ENCODE measurements at regions not wholly inside any gene's neighbourhood (a gene's known extent, or its start where the extent isn't known, plus 50 kb on each side); places are given as distances from the start of the nearest gene placed in this dataset.

DNA sequence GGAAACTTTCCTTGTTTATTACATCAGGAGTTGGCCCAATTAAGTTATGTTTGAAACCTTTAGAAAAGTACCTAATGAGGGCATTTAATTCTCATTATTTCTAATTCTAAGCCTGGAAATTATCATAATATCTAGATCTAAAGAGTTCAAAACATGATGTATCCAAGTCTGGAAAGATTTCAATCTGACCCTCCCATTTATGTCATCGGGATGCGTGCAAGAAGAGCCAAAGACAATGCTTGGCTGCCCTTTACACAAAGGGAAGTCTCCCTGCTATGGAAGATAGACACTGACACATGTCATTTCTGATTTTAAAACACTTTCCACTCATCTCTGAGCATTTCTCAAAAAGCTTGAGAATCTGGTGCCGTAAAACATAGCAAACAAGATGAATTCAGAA is 222.4 kb downstream of the ANTXR2 start:
- 92 to 94% (median 93%) methylated on average over 3 of the region's 3 CpGs for WGBS, 3 donors

DNA sequence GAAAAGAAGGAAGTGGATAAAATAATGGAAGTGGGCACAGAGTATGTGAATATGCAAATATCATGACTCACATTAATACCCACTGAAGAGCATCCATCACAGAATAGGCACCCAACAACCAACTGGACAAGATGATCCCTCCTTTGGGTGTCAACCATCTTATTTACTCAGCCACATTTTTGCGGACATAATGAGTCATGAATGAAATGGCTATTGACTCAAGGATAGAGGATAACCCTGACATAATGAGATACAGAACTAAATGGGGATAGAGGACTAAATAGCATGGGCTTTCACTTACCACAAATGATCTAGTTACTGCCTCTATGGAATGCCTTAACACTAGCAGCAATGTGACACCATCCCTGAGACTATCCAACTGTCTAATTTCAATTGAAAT is 224.7 kb downstream of the ANTXR2 start:
- Histone ChIP-seq H3K27me3 (no peaks in the 10 kb centered on the region), H3K4me1 (ENCODE audit: insufficient read depth) (no peaks in the 10 kb centered on the region), H3K9me3 (no peaks in the 10 kb centered on the region), H3K4me3 (no peak overlapping the region), H3K36me3 (no peaks in the 10 kb centered on the region), H3K27ac (no peak overlapping the region)
- TF ChIP-seq, protein P1, sequence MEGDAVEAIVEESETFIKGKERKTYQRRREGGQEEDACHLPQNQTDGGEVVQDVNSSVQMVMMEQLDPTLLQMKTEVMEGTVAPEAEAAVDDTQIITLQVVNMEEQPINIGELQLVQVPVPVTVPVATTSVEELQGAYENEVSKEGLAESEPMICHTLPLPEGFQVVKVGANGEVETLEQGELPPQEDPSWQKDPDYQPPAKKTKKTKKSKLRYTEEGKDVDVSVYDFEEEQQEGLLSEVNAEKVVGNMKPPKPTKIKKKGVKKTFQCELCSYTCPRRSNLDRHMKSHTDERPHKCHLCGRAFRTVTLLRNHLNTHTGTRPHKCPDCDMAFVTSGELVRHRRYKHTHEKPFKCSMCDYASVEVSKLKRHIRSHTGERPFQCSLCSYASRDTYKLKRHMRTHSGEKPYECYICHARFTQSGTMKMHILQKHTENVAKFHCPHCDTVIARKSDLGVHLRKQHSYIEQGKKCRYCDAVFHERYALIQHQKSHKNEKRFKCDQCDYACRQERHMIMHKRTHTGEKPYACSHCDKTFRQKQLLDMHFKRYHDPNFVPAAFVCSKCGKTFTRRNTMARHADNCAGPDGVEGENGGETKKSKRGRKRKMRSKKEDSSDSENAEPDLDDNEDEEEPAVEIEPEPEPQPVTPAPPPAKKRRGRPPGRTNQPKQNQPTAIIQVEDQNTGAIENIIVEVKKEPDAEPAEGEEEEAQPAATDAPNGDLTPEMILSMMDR (IDR thresholded peaks at IDR 0.05) = no peak
- TF ChIP-seq POLR2A (IDR thresholded peaks at IDR 0.05) = no peak
- no peak for TF ChIP-seq EP300 (IDR thresholded peaks at IDR 0.05)
- intact Hi-C loops (cut with DNase I) = no loop called here
- 95 to 100% (median 100%) methylated on average over 1 of the region's 1 CpG for WGBS, 3 donors
- no peak for DNase-seq

More for the DNA sequence above, 222.4 kb downstream of the ANTXR2 start:
- Histone ChIP-seq H3K27me3 (no peaks in the 10 kb centered on the region), H3K4me1 (ENCODE audit: insufficient read depth) (no peaks in the 10 kb centered on the region), H3K36me3 (no peaks in the 10 kb centered on the region), H3K9me3 (no peaks in the 10 kb centered on the region), H3K27ac (no peak overlapping the region), H3K4me3 (no peak overlapping the region)
- intact Hi-C loops (cut with DNase I) = no loop called here
- TF ChIP-seq, protein P1 (IDR thresholded peaks at IDR 0.05) = no peak
- TF ChIP-seq POLR2A (IDR thresholded peaks at IDR 0.05) (no peak), EP300 (IDR thresholded peaks at IDR 0.05) (no peak)
- DNase-seq = no peak

DNA sequence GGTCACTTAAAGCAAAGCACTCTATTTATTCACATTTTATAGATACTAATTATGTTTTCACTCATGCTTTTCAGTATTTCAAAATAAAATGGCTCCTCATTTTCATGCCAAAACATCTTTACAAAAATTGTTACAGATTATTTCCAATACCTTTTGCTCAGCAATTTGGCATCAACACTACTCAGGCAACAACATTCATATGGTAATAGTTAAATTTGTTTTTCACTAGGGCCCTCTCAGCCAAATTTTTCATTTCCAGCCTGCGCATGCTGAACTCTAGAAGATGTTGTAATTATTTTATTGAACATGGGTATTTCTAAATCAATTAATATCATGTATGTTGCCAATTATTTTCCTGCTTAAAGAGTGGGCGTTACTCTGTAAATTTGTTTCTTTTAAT is 225.6 kb downstream of the ANTXR2 start:
- intact Hi-C loops (cut with DNase I) = no loop called here
- 89 to 99% (median 94%) methylated on average over 2 of the region's 2 CpGs for WGBS, 3 donors

DNA sequence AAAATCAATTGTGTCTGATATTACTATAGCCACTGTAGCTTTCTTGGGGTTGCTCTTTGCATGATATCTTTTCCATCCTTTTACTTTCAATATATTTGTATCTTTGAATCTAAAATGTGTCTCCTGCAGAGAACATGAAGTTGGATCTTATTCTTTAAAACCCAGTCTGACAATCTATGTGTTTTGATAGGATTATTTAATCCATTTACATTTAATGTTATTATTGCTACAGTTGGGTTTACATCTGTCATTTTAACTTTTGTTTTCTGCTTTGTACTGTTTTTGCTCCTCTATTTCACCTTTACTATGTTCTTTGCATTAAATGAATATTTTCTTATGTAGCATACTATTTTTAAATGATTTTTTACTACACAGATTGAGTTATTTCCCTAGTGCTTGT is 230.9 kb downstream of the ANTXR2 start:
- no peak for TF ChIP-seq EP300 (IDR thresholded peaks at IDR 0.05)
- TF ChIP-seq POLR2A (IDR thresholded peaks at IDR 0.05) = no peak
- TF ChIP-seq, protein P1 (IDR thresholded peaks at IDR 0.05) = no peak

More for the DNA sequence above, 225.6 kb downstream of the ANTXR2 start:
- H3K9me3 ChIP-seq = no peaks in the 10 kb centered on the region
- no peaks in the 10 kb centered on the region for H3K36me3 ChIP-seq
- DNase-seq = no peak
- H3K4me3 ChIP-seq = no peak overlapping the region
- no peak overlapping the region for H3K27ac ChIP-seq
- H3K27me3 ChIP-seq = no peaks in the 10 kb centered on the region
- no peaks in the 10 kb centered on the region for H3K4me1 ChIP-seq (ENCODE audit: insufficient read depth)
- TF ChIP-seq, protein P1 (IDR thresholded peaks at IDR 0.05) = no peak
- no peak for TF ChIP-seq POLR2A (IDR thresholded peaks at IDR 0.05)
- TF ChIP-seq EP300 (IDR thresholded peaks at IDR 0.05) = no peak

More for the DNA sequence above, 230.9 kb downstream of the ANTXR2 start:
- no peak overlapping the region for H3K27ac ChIP-seq
- H3K27me3 ChIP-seq = no peaks in the 10 kb centered on the region
- H3K4me1 ChIP-seq (ENCODE audit: insufficient read depth) = no peaks in the 10 kb centered on the region
- H3K4me3 ChIP-seq = no peak overlapping the region
- H3K36me3 ChIP-seq = no peaks in the 10 kb centered on the region
- intact Hi-C loops (cut with DNase I) = loop anchor here in 1 of 4 donors (5.0 kb wide), 1 partner anchor 35 kb away; no protein-coding TSS in a partner anchor
- no peak for DNase-seq
- H3K9me3 ChIP-seq = no peaks in the 10 kb centered on the region

Data from ovary (tissue), 7 donors.